GM23338 (cell line): ENCODE measurements at regions not wholly inside any gene's neighbourhood (a gene's known extent, or its start where the extent isn't known, plus 50 kb on each side); places are given as distances from the start of the nearest gene placed in this dataset.

ENCODE experiments used
- ATAC-seq: fragments of 200-7000 bp; cut with Tn5 transposase; 3 replicates; pipeline ENCODE4 v1.9.1; 2020
- DNase-seq: peaks from one replicate; pipeline ENCODE4 v3.0.0-alpha.2; 2015; ENCODE audit warnings: low spot score
- H2AFZ ChIP-seq: fragments of 200-600 bp; sonication (generic); 2 replicates; pipeline ENCODE4 v1.8.0; 2016; ENCODE audit warnings: antibody characterized with exemption, mild to moderate bottlenecking, moderate library complexity
- H3F3A ChIP-seq: fragments of 200-600 bp; sonication (generic); replicated peaks from 2 replicates; pipeline ENCODE4 v1.8.0; 2017; ENCODE audit warnings: antibody characterized with exemption, mixed run types, low read depth
- H3K27ac ChIP-seq: fragments of 200-600 bp; sonication (generic); 2 replicates; pipeline ENCODE4 v1.6.1; 2016; ENCODE audit warnings: low read depth
- H3K27me3 ChIP-seq: fragments of 200-600 bp; sonication (generic); 2 replicates; pipeline ENCODE4 v1.8.0; 2016; ENCODE audit warnings: mild to moderate bottlenecking, mixed run types, moderate library complexity; ENCODE audit not compliant: insufficient read depth
- H3K36me3 ChIP-seq: fragments of 200-600 bp; sonication (generic); 2 replicates; pipeline ENCODE4 v1.8.0; 2016; ENCODE audit warnings: mild to moderate bottlenecking; ENCODE audit not compliant: insufficient read depth
- H3K4me1 ChIP-seq: fragments of 200-600 bp; sonication (generic); 2 replicates; pipeline ENCODE4 v1.8.0; 2016; ENCODE audit warnings: mild to moderate bottlenecking, moderate library complexity; ENCODE audit not compliant: insufficient read depth
- H3K4me2 ChIP-seq: fragments of 200-600 bp; sonication (generic); 2 replicates; pipeline ENCODE4 v1.7.1; 2017; ENCODE audit warnings: mixed run types
- H3K4me3 ChIP-seq: fragments of 200-600 bp; sonication (generic); 2 replicates; pipeline ENCODE4 v1.6.1; 2016; ENCODE audit warnings: mixed run types
- H3K79me2 ChIP-seq: fragments of 200-600 bp; sonication (generic); replicated peaks from 2 replicates; pipeline ENCODE4 v1.8.0; 2017; ENCODE audit warnings: mild to moderate bottlenecking; ENCODE audit not compliant: insufficient read depth
- H3K9me2 ChIP-seq: fragments of 200-600 bp; sonication (generic); 2 replicates; pipeline ENCODE4 v1.8.0; 2017; ENCODE audit not compliant: insufficient read depth
- H4K20me1 ChIP-seq: fragments of 200-600 bp; sonication (generic); replicated peaks from 2 replicates; pipeline ENCODE4 v1.8.0; 2017; ENCODE audit warnings: mild to moderate bottlenecking; ENCODE audit not compliant: insufficient read depth
- H3K27ac Mint-ChIP-seq: 2 replicates; pipeline ENCODE4 v1.8.0; 2020; ENCODE audit warnings: inconsistent platforms, mild to moderate bottlenecking, moderate library complexity, mixed read lengths
- H3K27me3 Mint-ChIP-seq: 3 replicates; pipeline ENCODE4 v1.8.0; 2022; ENCODE audit warnings: low read depth, mild to moderate bottlenecking, moderate library complexity, mixed read lengths, inconsistent platforms; ENCODE audit not compliant: insufficient read depth, poor library complexity
- H3K36me3 Mint-ChIP-seq: 3 replicates; pipeline ENCODE4 v1.8.0; 2021; ENCODE audit warnings: low read depth, mild to moderate bottlenecking, inconsistent platforms, moderate library complexity, mixed read lengths
- H3K4me1 Mint-ChIP-seq: 3 replicates; pipeline ENCODE4 v1.8.0; 2020; ENCODE audit warnings: mild to moderate bottlenecking, inconsistent platforms, mixed read lengths
- H3K4me3 Mint-ChIP-seq: 3 replicates; pipeline ENCODE4 v1.8.0; 2021; ENCODE audit warnings: moderate library complexity, mild to moderate bottlenecking, inconsistent platforms, mixed read lengths
- H3K9me3 Mint-ChIP-seq: 3 replicates; pipeline ENCODE4 v1.8.0; 2020; ENCODE audit warnings: moderate library complexity, mild to moderate bottlenecking, inconsistent platforms, mixed read lengths
- CREB1 ChIP-seq: fragments of 250-450 bp; sonication (Bioruptor Pico); IDR thresholded peaks from 2 replicates; pipeline ENCODE4 v1.5.0; 2020; ENCODE audit warnings: low read depth, mild to moderate bottlenecking, moderate library complexity
- TF ChIP-seq, protein P1 (sequence below): fragments of 250-450 bp; sonication (Bioruptor Pico); IDR thresholded peaks from 2 replicates; pipeline ENCODE4 v1.5.0; 2020; ENCODE audit warnings: mild to moderate bottlenecking, moderate library complexity
- TF ChIP-seq, protein P2 (sequence below), 2 experiments: fragments of 200-600 bp in 1 of 2; sonication (generic) in 1 of 2; conservative IDR thresholded peaks; 2 replicates each; pipeline versions ENCODE4 v1.5.1 to v1.6.1; 2016 to 2017; ENCODE audit warnings: antibody characterized with exemption in 2 of 2, low read depth in 2 of 2, mild to moderate bottlenecking in 2 of 2, moderate library complexity in 1 of 2

DNA sequence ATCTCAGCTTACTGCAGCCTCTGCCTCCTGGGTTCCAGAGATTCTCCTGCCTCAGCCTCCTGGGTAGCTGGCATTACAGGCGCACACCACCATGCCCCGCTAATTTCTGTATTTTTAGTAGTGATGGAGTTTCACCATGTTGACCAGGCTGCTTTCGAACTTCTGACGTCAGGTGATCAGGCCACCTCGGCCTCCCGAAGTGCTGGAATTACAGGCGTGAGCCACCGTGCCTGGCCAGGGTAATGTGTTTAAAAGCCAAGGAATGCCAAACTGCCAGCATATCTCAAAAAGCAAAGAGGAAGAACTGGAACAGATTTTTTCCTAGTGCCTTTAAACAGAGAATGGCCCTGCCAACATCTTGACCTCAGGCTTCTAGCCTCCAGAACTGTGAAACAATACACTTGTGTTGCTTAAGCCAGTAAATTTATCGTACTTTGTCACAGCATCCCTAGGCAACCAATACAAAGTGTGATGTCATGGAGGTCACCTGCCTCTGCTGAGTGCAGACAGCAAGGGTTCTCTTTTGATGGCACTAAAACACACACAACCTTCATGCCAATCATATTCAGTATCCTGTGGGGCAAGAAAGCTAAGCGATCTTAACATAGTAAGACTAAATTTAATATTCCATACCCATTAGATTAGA is 858.3 kb upstream of the TMPRSS15 start:
- TF ChIP-seq, protein P1, sequence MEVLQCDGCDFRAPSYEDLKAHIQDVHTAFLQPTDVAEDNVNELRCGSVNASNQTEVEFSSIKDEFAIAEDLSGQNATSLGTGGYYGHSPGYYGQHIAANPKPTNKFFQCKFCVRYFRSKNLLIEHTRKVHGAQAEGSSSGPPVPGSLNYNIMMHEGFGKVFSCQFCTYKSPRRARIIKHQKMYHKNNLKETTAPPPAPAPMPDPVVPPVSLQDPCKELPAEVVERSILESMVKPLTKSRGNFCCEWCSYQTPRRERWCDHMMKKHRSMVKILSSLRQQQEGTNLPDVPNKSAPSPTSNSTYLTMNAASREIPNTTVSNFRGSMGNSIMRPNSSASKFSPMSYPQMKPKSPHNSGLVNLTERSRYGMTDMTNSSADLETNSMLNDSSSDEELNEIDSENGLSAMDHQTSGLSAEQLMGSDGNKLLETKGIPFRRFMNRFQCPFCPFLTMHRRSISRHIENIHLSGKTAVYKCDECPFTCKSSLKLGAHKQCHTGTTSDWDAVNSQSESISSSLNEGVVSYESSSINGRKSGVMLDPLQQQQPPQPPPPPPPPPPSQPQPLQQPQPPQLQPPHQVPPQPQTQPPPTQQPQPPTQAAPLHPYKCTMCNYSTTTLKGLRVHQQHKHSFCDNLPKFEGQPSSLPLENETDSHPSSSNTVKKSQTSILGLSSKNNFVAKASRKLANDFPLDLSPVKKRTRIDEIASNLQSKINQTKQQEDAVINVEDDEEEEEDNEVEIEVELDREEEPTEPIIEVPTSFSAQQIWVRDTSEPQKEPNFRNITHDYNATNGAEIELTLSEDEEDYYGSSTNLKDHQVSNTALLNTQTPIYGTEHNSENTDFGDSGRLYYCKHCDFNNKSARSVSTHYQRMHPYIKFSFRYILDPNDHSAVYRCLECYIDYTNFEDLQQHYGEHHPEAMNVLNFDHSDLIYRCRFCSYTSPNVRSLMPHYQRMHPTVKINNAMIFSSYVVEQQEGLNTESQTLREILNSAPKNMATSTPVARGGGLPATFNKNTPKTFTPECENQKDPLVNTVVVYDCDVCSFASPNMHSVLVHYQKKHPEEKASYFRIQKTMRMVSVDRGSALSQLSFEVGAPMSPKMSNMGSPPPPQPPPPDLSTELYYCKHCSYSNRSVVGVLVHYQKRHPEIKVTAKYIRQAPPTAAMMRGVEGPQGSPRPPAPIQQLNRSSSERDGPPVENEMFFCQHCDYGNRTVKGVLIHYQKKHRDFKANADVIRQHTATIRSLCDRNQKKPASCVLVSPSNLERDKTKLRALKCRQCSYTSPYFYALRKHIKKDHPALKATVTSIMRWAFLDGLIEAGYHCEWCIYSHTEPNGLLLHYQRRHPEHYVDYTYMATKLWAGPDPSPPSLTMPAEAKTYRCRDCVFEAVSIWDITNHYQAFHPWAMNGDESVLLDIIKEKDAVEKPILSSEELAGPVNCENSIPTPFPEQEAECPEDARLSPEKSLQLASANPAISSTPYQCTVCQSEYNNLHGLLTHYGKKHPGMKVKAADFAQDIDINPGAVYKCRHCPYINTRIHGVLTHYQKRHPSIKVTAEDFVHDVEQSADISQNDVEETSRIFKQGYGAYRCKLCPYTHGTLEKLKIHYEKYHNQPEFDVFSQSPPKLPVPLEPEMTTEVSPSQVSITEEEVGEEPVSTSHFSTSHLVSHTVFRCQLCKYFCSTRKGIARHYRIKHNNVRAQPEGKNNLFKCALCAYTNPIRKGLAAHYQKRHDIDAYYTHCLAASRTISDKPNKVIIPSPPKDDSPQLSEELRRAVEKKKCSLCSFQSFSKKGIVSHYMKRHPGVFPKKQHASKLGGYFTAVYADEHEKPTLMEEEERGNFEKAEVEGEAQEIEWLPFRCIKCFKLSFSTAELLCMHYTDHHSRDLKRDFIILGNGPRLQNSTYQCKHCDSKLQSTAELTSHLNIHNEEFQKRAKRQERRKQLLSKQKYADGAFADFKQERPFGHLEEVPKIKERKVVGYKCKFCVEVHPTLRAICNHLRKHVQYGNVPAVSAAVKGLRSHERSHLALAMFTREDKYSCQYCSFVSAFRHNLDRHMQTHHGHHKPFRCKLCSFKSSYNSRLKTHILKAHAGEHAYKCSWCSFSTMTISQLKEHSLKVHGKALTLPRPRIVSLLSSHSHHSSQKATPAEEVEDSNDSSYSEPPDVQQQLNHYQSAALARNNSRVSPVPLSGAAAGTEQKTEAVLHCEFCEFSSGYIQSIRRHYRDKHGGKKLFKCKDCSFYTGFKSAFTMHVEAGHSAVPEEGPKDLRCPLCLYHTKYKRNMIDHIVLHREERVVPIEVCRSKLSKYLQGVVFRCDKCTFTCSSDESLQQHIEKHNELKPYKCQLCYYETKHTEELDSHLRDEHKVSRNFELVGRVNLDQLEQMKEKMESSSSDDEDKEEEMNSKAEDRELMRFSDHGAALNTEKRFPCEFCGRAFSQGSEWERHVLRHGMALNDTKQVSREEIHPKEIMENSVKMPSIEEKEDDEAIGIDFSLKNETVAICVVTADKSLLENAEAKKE (CRISPR knock-in tag): no peak
- TF ChIP-seq CREB1 (CRISPR knock-in tag): no peak
- TF ChIP-seq, protein P2, sequence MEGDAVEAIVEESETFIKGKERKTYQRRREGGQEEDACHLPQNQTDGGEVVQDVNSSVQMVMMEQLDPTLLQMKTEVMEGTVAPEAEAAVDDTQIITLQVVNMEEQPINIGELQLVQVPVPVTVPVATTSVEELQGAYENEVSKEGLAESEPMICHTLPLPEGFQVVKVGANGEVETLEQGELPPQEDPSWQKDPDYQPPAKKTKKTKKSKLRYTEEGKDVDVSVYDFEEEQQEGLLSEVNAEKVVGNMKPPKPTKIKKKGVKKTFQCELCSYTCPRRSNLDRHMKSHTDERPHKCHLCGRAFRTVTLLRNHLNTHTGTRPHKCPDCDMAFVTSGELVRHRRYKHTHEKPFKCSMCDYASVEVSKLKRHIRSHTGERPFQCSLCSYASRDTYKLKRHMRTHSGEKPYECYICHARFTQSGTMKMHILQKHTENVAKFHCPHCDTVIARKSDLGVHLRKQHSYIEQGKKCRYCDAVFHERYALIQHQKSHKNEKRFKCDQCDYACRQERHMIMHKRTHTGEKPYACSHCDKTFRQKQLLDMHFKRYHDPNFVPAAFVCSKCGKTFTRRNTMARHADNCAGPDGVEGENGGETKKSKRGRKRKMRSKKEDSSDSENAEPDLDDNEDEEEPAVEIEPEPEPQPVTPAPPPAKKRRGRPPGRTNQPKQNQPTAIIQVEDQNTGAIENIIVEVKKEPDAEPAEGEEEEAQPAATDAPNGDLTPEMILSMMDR (conservative IDR thresholded peaks at IDR 0.05; ENCODE audit: low read depth in 2 of 2): no peak
- Histone ChIP-seq H3K27me3 (no peaks in the 10 kb centered on the region), H3K27ac (no peak overlapping the region), H3K36me3 (no peaks in the 10 kb centered on the region), H3F3A (no peaks in the 10 kb centered on the region), H3K4me1 (0 out of 2 replicates have a peak, but pooled peaks cover 3% of the 10 kb centered on the region), H3K79me2 (no peaks in the 10 kb centered on the region), H4K20me1 (no peaks in the 10 kb centered on the region), H3K4me2 (no peak overlapping the region), H3K9me2 (no peaks in the 10 kb centered on the region), H3K4me3 (no peak overlapping the region), H2AFZ (no peak overlapping the region; the same call in 1 of the 2 replicates)
- Mint-ChIP-seq H3K9me3 (no peaks in the 10 kb centered on the region), H3K27me3 (peaks cover 1% of the 10 kb centered on the region), H3K4me3 (no peak overlapping the region), H3K27ac (no peak overlapping the region), H3K4me1 (peaks cover 10% of the 10 kb centered on the region), H3K36me3 (no peaks in the 10 kb centered on the region)
- ATAC-seq (no peak), DNase-seq (no peak)

DNA sequence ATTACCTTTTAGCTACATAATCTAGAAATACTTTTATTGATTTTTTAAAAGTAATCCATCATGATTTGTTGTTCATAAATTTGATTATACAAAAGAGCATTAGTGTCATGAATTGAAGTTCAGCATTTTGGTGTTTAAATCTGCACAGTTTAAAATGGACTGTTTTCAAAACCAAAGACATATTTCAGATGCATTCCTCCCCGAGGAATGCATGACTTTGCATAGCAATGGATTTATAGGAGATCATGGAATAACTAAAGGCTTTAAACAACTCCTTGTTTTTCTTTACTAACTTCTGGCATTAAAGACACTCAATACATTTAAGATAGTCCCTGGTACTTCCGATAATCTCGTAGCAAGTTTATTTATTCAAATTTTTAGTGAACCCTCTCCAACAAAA is 863.1 kb upstream of the TMPRSS15 start:
- H3K27ac Mint-ChIP-seq: no peak overlapping the region
- TF ChIP-seq, protein P1 (CRISPR knock-in tag): no peak

More for the DNA sequence above, 863.1 kb upstream of the TMPRSS15 start:
- no peaks in the 10 kb centered on the region for H3K4me1 ChIP-seq
- H3K9me2 ChIP-seq: no peaks in the 10 kb centered on the region
- DNase-seq (no peak), ATAC-seq (no peak)
- H3K27ac ChIP-seq: no peak overlapping the region
- H3K4me2 ChIP-seq: no peak overlapping the region
- no peak overlapping the region for H3K4me3 Mint-ChIP-seq
- H4K20me1 ChIP-seq: no peaks in the 10 kb centered on the region
- H3K36me3 ChIP-seq: no peaks in the 10 kb centered on the region
- H2AFZ ChIP-seq: no peak overlapping the region
- H3K27me3 Mint-ChIP-seq: no peaks in the 10 kb centered on the region
- no peaks in the 10 kb centered on the region for H3K36me3 Mint-ChIP-seq
- no peaks in the 10 kb centered on the region for H3K9me3 Mint-ChIP-seq
- no peaks in the 10 kb centered on the region for H3F3A ChIP-seq
- H3K4me3 ChIP-seq: no peak overlapping the region
- no peaks in the 10 kb centered on the region for H3K4me1 Mint-ChIP-seq
- no peaks in the 10 kb centered on the region for H3K79me2 ChIP-seq
- H3K27me3 ChIP-seq: no peaks in the 10 kb centered on the region
